ENCODE measurements at regions not wholly inside any gene's neighbourhood (a gene's known extent, or its start where the extent isn't known, plus 50 kb on each side); places are given as distances from the start of the nearest gene placed in this dataset.
"Not testable (repeated sequence)": the region's sequence is repeated elsewhere in the genome, so short reads cannot be mapped to it uniquely, and the experiment has no call there.

DNA sequence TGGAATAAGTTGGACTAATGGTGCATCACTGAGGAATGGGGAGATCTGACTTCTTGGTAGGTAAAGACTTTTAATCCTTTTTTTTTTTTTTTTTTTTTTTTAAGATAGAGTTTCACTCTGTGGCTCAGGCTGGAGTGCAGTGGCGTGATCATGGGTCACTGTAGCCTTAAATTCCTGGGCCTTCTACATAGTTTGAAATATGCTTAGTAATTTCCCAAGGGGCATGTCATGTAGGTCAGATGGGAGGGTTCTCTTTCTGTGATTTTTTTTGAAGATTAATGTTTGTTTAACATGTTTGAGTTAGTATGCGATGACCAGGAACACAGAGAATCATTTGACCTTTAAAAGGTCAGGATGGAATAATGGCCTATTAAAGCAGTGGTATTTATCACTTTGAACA lies 129.1 kb downstream of the S1PR1 start:
- DNase-seq (no peak), ATAC-seq (replicated peaks) (no peak)
- H3K27me3 Mint-ChIP-seq: no peaks in the 10 kb centered on the region
- no peaks in the 10 kb centered on the region for H3K36me3 Mint-ChIP-seq (ENCODE audit: insufficient read depth)
- H3K4me3 Mint-ChIP-seq: no peak overlapping the region
- H3K4me1 Mint-ChIP-seq (ENCODE audit: low read depth in 2 of 2): peaks cover 1% of the 10 kb centered on the region in 2 donors
- H3K27ac Mint-ChIP-seq: peak overlapping the region in 1 of 2 donors; percentile 32
- H3K9me3 Mint-ChIP-seq: no peaks in the 10 kb centered on the region

DNA sequence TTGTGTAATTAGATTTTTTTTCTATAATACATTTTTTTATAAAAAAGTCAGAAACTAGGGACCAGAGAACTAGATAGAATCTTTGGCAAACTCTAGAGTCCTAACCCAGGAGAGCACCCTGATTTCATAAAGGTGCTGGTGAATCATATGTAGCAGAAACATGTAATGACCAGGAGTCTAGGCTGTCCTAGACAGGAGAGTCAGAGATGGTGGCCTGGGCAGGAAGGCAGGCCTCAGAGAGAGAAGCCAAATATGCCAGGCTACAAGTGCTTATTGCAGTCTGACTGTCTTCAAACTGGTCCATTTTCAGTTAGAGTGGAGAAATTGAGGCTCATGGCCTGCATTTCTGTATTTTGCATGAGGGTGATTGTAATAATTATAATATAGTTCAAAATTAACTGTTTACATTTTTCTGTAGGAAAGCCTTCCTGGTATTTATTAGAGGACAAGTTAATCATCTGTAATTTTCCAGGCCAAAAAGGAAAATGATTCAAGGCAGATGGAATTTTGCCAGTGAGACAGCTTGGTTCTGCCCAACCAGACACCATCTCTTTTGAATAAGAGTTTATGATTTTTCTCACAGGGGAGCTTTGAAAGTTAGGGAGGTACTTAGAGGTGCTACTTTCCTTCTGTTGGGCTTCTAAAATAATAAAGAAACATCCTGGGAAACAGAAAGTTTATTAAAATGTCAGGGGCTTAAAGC lies 129.8 kb downstream of the S1PR1 start:
- Mint-ChIP-seq H3K27me3 (no peaks in the 10 kb centered on the region), H3K9me3 (no peaks in the 10 kb centered on the region), H3K27ac (peak overlapping the region in 1 of 2 donors; percentile 49), H3K36me3 (ENCODE audit: insufficient read depth) (no peaks in the 10 kb centered on the region), H3K4me3 (no peak overlapping the region), H3K4me1 (ENCODE audit: low read depth in 2 of 2) (peaks cover 8% of the 10 kb centered on the region in 2 donors)
- DNase-seq: no peak
- no peak for ATAC-seq (replicated peaks)

DNA sequence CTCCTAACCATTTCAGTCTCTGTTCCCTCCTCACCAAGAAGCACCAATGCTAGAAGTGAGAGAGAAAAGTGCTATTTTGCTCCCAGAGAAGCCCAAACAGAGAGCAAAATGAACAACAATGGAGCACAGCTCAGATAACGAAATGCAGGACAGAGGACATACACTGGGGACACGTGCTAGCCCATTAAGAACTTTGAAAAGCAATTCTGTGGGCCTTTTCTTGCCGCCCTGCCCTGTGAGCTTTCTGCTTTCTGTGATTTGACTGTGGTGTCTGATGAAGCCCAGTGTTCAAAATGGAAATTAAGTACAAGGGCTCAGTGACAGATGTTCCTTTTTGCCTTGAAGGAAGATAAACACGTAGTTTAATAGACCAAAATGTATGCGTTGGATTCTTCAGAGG lies 130.8 kb downstream of the S1PR1 start:
- Mint-ChIP-seq H3K4me3 (no peak overlapping the region), H3K27ac (no peak overlapping the region), H3K4me1 (ENCODE audit: low read depth in 2 of 2) (peaks cover 9 to 10% of the 10 kb centered on the region in 2 donors), H3K36me3 (ENCODE audit: insufficient read depth) (no peaks in the 10 kb centered on the region), H3K9me3 (peaks cover 0 to 4% of the 10 kb centered on the region in 2 donors), H3K27me3 (no peaks in the 10 kb centered on the region)
- ATAC-seq (replicated peaks): no peak
- DNase-seq: no peak

DNA sequence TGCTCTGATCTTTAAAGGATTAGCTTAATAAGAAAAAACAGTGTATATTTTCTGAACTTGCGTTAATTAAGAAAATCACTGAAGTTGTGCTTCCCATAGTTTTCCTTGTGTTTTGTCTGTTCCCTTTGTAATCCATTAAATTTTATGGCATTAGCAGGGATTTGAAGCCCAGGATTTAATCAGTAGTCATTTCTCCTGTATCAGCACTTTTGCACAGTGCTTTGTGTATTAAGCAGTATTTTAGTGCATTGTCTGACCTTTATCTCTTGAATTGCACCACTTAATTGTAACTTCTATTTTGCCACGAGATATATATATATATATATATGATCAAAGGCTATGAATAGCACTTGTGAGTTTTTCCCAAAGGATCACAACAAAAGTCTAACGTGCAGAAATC lies 133.7 kb downstream of the S1PR1 start:
- peaks cover 0 to 7% of the 10 kb centered on the region in 2 donors for H3K9me3 Mint-ChIP-seq

DNA sequence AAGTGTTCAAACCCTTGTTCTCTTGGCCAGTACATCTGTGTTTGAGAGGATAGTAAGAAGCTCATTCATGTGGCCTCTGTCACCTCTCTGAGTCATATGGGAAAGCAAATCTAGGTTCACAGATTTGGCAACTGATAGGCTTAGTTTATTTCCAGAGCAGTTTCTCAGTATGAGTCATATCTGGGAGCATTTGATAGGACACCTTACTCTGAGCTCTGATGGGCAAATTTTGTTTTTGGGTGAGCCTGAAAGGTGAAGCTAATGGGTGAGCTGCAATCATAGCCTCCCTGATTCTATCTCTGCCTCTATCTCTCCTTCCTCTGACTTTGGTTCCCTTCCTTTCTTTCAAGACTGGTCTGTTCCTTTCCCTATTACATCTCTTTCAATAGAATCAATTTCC lies 134.4 kb downstream of the S1PR1 start:
- Mint-ChIP-seq H3K27me3 (no peaks in the 10 kb centered on the region), H3K27ac (peak overlapping the region in 1 of 2 donors; percentile 21), H3K9me3 (peaks cover 0 to 7% of the 10 kb centered on the region in 2 donors), H3K4me3 (peak overlapping the region in 1 of 2 donors; percentile 37), H3K4me1 (ENCODE audit: low read depth in 2 of 2) (peaks cover 9 to 12% of the 10 kb centered on the region in 2 donors), H3K36me3 (ENCODE audit: insufficient read depth) (no peaks in the 10 kb centered on the region)
- peak; percentile 93 for ATAC-seq (replicated peaks)
- no peak for DNase-seq

More for the DNA sequence above, 133.7 kb downstream of the S1PR1 start:
- DNase-seq: no peak
- Mint-ChIP-seq H3K27ac (no peak overlapping the region), H3K27me3 (no peaks in the 10 kb centered on the region), H3K4me1 (ENCODE audit: low read depth in 2 of 2) (peaks cover 9 to 12% of the 10 kb centered on the region in 2 donors), H3K36me3 (ENCODE audit: insufficient read depth) (no peaks in the 10 kb centered on the region), H3K4me3 (no peak overlapping the region)
- ATAC-seq (replicated peaks): no peak

DNA sequence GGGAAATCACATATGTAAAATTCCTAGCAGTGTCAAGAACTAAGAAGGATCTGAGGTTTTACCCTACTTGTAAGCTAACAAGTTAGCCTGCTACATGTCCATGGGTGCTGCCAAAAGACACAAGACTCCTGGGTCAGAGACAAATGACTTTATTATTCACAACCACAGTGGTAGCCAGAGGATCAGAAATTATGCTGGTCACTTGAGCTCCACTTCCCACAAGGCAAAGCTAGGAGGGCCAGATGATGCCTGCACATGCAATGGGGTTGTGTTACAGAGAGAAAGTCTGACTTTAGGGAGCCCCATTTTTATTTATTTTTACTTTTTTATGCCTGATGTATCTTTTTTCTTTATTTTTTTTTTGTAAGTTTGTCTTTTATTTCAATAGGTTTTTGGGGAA lies 136.8 kb downstream of the S1PR1 start:
- H3K27ac Mint-ChIP-seq: no peak overlapping the region
- H3K36me3 Mint-ChIP-seq (ENCODE audit: insufficient read depth): no peaks in the 10 kb centered on the region
- H3K27me3 Mint-ChIP-seq: no peaks in the 10 kb centered on the region
- no peak for ATAC-seq (replicated peaks)
- no peak for DNase-seq
- H3K4me1 Mint-ChIP-seq (ENCODE audit: low read depth in 2 of 2): peaks cover 9 to 12% of the 10 kb centered on the region in 2 donors
- H3K9me3 Mint-ChIP-seq: peaks cover 0 to 7% of the 10 kb centered on the region in 2 donors
- no peak overlapping the region for H3K4me3 Mint-ChIP-seq

DNA sequence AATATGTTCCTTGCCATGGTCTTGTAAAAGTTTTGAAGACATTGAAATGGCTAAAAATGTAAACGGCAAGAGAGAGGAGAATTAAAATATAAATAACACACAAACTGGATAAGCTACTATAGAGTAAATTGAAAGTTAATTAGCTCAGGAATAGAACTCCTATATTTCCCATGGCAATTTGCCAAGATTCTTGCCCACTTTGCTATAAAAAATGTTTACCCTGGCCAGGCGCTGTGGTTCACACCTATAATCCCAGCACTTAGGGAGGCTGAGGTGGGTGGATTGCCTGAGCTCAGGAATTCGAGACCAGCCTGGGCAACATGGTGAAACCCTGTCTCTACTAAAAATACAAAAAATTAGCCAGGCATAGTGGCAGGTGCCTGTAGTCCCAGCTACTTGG lies 138.6 kb downstream of the S1PR1 start:
- H3K27me3 Mint-ChIP-seq; H3K9me3 Mint-ChIP-seq; DNase-seq; H3K36me3 Mint-ChIP-seq (ENCODE audit: insufficient read depth); ATAC-seq (replicated peaks); H3K4me3 Mint-ChIP-seq; H3K27ac Mint-ChIP-seq: not testable (repeated sequence)
- peaks cover 12 to 13% of the 10 kb centered on the region in 2 donors for H3K4me1 Mint-ChIP-seq (ENCODE audit: low read depth in 2 of 2)

DNA sequence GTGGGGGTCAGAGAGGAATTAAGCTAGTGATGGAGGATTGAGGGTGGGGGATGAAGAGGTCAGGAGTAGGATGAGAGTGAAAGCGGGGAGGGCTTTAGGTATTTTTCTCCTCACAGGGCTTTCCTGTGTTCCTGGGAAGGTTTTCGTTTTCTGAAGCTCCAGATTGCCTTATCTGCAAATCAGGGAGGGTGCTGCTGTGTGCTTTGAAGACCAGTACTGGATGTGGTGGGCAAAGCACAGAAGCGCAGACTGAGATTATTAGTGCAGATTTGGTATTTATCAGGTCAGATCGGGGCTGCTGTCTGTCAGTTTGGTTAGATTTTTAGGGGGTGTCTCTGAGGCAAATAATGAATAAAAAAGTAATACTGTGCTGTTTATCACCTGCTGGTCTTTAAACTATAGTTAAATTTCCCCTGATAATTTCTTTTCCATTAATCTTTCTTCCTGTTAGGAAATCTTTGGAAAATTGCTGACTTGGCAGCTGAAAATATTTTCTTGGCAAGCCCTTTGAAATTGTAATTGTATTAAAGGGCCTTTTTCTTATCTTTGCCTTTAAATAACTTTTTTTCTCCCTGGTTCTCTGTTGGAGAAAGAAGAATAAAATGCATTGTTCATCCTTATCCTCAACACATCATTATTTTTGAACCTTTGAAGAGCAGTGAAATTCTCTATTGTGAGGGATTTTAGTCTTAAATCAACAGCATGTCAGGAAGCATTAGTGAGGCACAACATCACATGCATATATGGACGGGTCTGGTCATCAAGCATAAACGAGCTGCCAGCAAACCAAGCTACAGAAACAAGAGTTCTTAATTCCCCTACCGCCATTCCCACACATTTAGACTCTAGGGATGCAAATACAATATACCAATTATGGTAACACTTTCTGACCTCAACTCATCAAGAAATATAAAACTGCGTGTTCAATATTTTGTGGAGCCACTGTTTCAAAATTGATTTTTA lies 139.6 kb downstream of the S1PR1 start:
- Mint-ChIP-seq H3K4me3 (no peak overlapping the region), H3K27me3 (no peaks in the 10 kb centered on the region), H3K27ac (no peak overlapping the region), H3K4me1 (ENCODE audit: low read depth in 2 of 2) (peaks cover 7 to 8% of the 10 kb centered on the region in 2 donors), H3K36me3 (ENCODE audit: insufficient read depth) (no peaks in the 10 kb centered on the region), H3K9me3 (peaks cover 0 to 7% of the 10 kb centered on the region in 2 donors)
- DNase-seq (no peak), ATAC-seq (replicated peaks) (no peak)

DNA sequence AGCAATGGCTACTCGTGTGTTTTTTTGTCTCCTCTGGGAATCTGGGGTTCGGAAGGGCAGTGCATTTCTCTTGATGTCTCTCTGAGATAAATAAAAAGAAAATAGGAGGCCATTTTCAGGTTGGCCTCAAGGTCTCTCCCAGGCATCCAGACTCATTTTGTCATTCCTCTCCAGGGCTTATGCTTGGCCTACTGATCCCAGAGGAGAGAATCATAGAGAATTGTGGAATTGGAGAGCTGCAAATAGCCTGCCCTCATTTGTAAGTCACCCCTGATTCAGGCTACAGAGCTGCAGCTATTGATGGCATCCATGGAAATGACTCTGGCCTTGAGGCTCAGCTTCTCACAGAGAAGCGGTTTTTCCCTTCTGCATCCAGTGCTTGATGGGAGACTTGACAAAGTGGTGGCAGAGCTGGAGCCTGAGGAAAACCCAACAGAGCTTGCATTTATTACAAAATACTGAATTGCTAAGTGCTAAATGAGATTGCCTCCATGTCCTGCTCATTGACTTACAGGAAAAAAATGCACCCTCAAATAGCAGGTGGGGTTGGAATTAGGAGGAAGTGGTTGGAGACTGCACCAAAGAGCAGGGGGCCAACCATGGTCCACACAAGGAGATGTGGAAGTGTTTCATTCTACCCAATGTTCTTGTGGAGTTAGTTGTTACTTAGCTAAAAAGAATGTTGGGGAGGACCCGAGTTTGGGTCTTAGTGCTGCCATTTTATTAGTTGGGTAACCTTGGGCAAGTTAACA lies 140.4 kb downstream of the S1PR1 start:
- Mint-ChIP-seq H3K9me3 (peaks cover 0 to 7% of the 10 kb centered on the region in 2 donors), H3K4me3 (no peak overlapping the region), H3K4me1 (ENCODE audit: low read depth in 2 of 2) (peaks cover 4% of the 10 kb centered on the region in 2 donors), H3K27me3 (no peaks in the 10 kb centered on the region), H3K36me3 (ENCODE audit: insufficient read depth) (no peaks in the 10 kb centered on the region), H3K27ac (no peak overlapping the region)
- ATAC-seq (replicated peaks): no peak
- DNase-seq: no peak

DNA sequence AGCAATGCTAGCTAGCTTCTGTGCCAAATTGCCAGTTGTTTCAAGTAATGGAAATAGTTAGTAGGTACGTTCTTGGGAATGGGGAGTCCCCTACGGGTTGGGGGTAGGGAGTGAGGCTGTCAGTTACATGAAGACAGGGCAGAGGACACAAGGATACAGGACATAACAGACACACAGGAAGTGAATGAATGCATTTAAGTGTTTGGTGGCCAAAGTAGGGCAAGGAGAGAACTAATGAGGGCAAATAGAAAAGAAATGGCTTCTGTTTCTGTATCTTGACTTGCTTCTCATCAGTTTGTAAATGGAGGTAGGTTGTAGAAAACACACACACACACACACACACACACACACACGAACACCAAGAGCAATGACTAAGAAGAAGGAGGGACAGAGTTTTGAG lies 142.2 kb downstream of the S1PR1 start:
- Mint-ChIP-seq H3K9me3 (no peaks in the 10 kb centered on the region), H3K27me3 (no peaks in the 10 kb centered on the region), H3K4me3 (no peak overlapping the region), H3K27ac (no peak overlapping the region), H3K4me1 (ENCODE audit: low read depth in 2 of 2) (peaks cover 0 to 4% of the 10 kb centered on the region in 2 donors), H3K36me3 (ENCODE audit: insufficient read depth) (no peaks in the 10 kb centered on the region)
- ATAC-seq (replicated peaks): no peak
- DNase-seq: no peak

DNA sequence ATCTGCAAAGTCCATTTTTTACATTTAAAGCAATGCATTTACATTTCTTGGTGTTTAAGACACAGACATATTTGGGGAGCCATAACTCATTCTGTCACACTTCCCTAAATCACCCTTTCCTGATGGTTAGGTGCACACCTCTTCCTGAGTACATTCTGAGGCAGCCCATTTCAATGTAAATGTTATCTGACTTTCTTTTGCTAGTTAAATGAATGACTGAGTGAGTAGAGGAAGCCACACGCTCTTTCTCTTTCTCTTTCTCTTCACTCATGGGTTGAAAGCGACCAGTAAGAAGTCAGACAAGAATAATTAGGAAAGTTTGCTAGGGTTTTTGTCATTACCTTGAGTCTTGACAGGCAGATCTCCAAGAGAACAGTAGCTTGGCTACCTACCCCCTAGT lies 143.1 kb downstream of the S1PR1 start:
- Mint-ChIP-seq H3K9me3 (no peaks in the 10 kb centered on the region), H3K27ac (no peak overlapping the region), H3K4me1 (ENCODE audit: low read depth in 2 of 2) (peaks cover 0 to 4% of the 10 kb centered on the region in 2 donors), H3K27me3 (no peaks in the 10 kb centered on the region), H3K4me3 (no peak overlapping the region), H3K36me3 (ENCODE audit: insufficient read depth) (no peaks in the 10 kb centered on the region)
- DNase-seq: no peak
- no peak for ATAC-seq (replicated peaks)

DNA sequence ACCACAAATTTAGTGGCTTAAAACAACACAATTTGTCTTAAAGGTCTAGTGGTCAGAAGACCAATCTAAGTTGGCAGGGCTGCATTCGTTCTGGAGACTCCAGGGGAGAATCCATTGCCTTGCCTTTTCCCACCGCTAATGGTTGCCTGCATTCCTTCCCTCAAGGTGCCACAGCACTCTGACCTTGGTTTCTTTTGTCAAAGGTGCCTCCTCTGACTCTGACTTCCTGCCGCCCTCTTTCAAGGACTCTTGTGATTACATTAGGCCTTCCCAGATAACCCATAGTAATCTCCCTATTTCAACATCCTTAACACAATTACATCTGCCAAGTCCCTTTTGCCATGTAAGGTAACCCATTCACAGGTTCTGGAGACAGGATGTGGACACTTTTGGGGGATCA lies 145.3 kb downstream of the S1PR1 start:
- DNase-seq (no peak), ATAC-seq (replicated peaks) (no peak)
- peaks cover 0 to 4% of the 10 kb centered on the region in 2 donors for H3K27me3 Mint-ChIP-seq
- no peak overlapping the region for H3K27ac Mint-ChIP-seq
- peaks cover 0 to 2% of the 10 kb centered on the region in 2 donors for H3K9me3 Mint-ChIP-seq
- no peak overlapping the region for H3K4me3 Mint-ChIP-seq
- peaks cover 0 to 4% of the 10 kb centered on the region in 2 donors for H3K4me1 Mint-ChIP-seq (ENCODE audit: low read depth in 2 of 2)
- no peaks in the 10 kb centered on the region for H3K36me3 Mint-ChIP-seq (ENCODE audit: insufficient read depth)

DNA sequence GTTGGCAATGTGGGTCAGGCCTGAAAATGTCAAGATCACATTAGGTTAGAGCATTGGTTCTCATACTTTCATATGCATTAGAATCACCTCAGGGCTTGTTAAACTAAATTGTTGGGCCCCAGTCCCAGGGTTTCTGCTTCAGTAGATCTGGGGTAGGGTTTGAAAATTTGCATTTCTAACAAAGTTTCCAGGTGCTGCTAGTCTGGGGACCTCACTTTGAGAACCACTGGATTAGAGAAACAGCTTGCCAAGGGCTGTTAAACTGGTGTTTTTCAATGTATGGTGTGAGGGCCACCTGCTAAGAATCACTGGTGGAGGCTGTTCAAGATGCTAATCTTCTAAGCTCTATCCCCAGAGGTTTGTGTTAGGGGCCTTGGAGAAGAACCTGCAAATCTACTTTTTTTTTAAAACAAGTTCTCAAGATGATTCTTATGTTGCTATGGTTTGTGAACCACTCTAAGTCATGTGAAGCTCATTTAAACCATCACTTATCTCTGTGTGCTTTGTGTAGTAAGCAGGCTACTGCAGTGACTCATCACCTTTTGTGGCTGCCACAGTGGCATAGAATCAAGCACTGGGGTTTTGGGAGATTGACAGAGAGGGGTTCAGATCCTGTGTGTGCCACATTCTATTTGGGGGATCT lies 152.2 kb downstream of the S1PR1 start:
- Mint-ChIP-seq H3K27me3 (peaks cover 0 to 4% of the 10 kb centered on the region in 2 donors), H3K4me1 (ENCODE audit: low read depth in 2 of 2) (peaks cover 0 to 3% of the 10 kb centered on the region in 2 donors), H3K36me3 (ENCODE audit: insufficient read depth) (no peaks in the 10 kb centered on the region), H3K4me3 (no peak overlapping the region), H3K27ac (no peak overlapping the region), H3K9me3 (peaks cover 0 to 4% of the 10 kb centered on the region in 2 donors)
- peak; percentile 72 for ATAC-seq (replicated peaks)
- DNase-seq: no peak

Data from effector memory CD8-positive, alpha-beta T cell (primary cell).